GM21447 (cell line): ENCODE measurements at regions not wholly inside any gene's neighbourhood (a gene's known extent, or its start where the extent isn't known, plus 50 kb on each side); places are given as distances from the start of the nearest gene placed in this dataset.
"Not testable (repeated sequence)": the region's sequence is repeated elsewhere in the genome, so short reads cannot be mapped to it uniquely, and the experiment has no call there.

Experiments used
- ATAC-seq: cut with Tn5 transposase; IDR thresholded peaks from one replicate; pipeline ENCODE4 v1.9.1; 2021; ENCODE audit not compliant: unreplicated experiment

- no peak for ATAC-seq
These were observed 300.2 kb upstream of the RGMA start for GRCh38 chr15:93389211-93389610.

- no peak for ATAC-seq
These were observed 295.9 kb upstream of the RGMA start for GRCh38 chr15:93384886-93385285.

GRCh38 chr15:93382200-93382820 is 293.3 kb upstream of the RGMA start:
- no peak for ATAC-seq

- no peak for ATAC-seq
These were observed 289.5 kb upstream of the RGMA start for GRCh38 chr15:93378558-93378957.

- ATAC-seq: no peak
These were observed 283.8 kb upstream of the RGMA start for GRCh38 chr15:93372865-93373223.

GRCh38 chr15:93372208-93372864 is 283.3 kb upstream of the RGMA start:
- ATAC-seq: no peak

- no peak for ATAC-seq
These were observed 277.5 kb upstream of the RGMA start for GRCh38 chr15:93366387-93367100.

GRCh38 chr15:93362821-93363220 is 273.8 kb upstream of the RGMA start:
- no peak for ATAC-seq

- no peak for ATAC-seq
These were observed 273.2 kb upstream of the RGMA start for GRCh38 chr15:93362203-93362602.

GRCh38 chr15:93361703-93362102 is 272.7 kb upstream of the RGMA start:
- ATAC-seq: no peak

GRCh38 chr15:93360976-93361375 is 272.0 kb upstream of the RGMA start:
- ATAC-seq: no peak

GRCh38 chr15:93360318-93360717 is 271.3 kb upstream of the RGMA start:
- ATAC-seq: no peak

- no peak for ATAC-seq
These were observed 270.6 kb upstream of the RGMA start for GRCh38 chr15:93359425-93360131.

GRCh38 chr15:93359060-93359408 is 270.0 kb upstream of the RGMA start:
- ATAC-seq: no peak

- no peak for ATAC-seq
These were observed 269.4 kb upstream of the RGMA start for GRCh38 chr15:93358166-93359059.

GRCh38 chr15:93348711-93349545 is 259.9 kb upstream of the RGMA start:
- ATAC-seq: no peak

- ATAC-seq: no peak
These were observed 259.0 kb upstream of the RGMA start for GRCh38 chr15:93347986-93348385.

- ATAC-seq: no peak
These were observed 257.0 kb upstream of the RGMA start for GRCh38 chr15:93345981-93346380.

GRCh38 chr15:93343402-93343801 is 254.4 kb upstream of the RGMA start:
- ATAC-seq: not testable (repeated sequence)

- no peak for ATAC-seq
These were observed 252.2 kb upstream of the RGMA start for GRCh38 chr15:93341164-93341563.
